Endothelial cell (in vitro differentiated cells): ENCODE measurements at regions not wholly inside any gene's neighbourhood (a gene's known extent, or its start where the extent isn't known, plus 50 kb on each side); places are given as distances from the start of the nearest gene placed in this dataset.

Experiments used
- DNase-seq: peaks from one replicate; pipeline ENCODE4 v3.0.0; 2021; ENCODE audit warnings: low spot score
- H3K27ac Mint-ChIP-seq: one replicate; pipeline ENCODE4 v1.8.0; 2021; ENCODE audit warnings: mixed read lengths, inconsistent platforms; ENCODE audit not compliant: unreplicated experiment
- H3K27me3 Mint-ChIP-seq: one replicate; pipeline ENCODE4 v1.8.0; 2021; ENCODE audit warnings: mild to moderate bottlenecking, moderate library complexity, mixed read lengths, inconsistent platforms; ENCODE audit not compliant: unreplicated experiment
- H3K36me3 Mint-ChIP-seq: one replicate; pipeline ENCODE4 v1.8.0; 2021; ENCODE audit warnings: mild to moderate bottlenecking, low read depth, mixed read lengths, inconsistent platforms; ENCODE audit not compliant: unreplicated experiment
- H3K4me1 Mint-ChIP-seq: one replicate; pipeline ENCODE4 v1.8.0; 2021; ENCODE audit warnings: mild to moderate bottlenecking, mixed read lengths, inconsistent platforms; ENCODE audit not compliant: unreplicated experiment
- H3K4me3 Mint-ChIP-seq: one replicate; pipeline ENCODE4 v1.8.0; 2021; ENCODE audit warnings: mild to moderate bottlenecking, mixed read lengths, inconsistent platforms; ENCODE audit not compliant: unreplicated experiment
- H3K9me3 Mint-ChIP-seq: one replicate; pipeline ENCODE4 v1.8.0; 2021; ENCODE audit warnings: mixed read lengths, inconsistent platforms; ENCODE audit not compliant: unreplicated experiment
- TF ChIP-seq, protein P1 (sequence below): fragments of 200-600 bp; sonication (generic); IDR thresholded peaks from one replicate; pipeline ENCODE4 v1.5.0; 2021; ENCODE audit warnings: antibody characterized with exemption; ENCODE audit not compliant: unreplicated experiment

DNA sequence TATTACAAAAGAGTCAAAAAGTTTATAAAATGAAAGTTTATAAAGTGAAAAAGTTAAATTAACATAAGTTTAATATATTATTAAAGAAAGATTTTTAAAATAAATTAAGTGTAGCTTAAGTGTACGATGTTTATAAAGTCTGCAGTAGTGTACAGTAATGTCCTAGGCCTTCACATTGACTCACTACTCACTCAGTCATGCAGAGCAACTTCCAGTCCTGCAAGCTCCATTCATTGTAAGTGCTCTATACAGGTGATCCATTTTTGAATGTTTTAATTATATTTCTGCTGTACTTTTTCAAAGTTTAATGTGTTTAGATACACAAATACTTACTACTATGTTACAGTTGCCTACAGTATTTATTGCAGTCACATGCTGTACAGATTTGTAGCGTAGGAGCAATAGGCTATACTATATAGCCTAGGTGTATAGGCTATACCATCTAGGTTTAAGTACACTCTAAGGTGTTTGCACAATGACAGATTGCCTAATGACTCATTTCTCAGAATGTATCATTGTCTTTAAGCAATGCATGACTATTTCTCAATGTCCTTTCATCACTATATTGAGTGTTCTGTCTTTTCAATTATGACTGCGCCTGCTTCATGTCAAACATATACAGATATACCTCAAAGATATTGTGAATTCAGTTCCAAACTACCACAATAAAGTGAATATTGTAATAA is 1110.3 kb upstream of the MAP3K7 start:
- H3K27me3 Mint-ChIP-seq: no peaks in the 10 kb centered on the region
- DNase-seq: no peak
- H3K4me1 Mint-ChIP-seq: no peaks in the 10 kb centered on the region
- TF ChIP-seq, protein P1, sequence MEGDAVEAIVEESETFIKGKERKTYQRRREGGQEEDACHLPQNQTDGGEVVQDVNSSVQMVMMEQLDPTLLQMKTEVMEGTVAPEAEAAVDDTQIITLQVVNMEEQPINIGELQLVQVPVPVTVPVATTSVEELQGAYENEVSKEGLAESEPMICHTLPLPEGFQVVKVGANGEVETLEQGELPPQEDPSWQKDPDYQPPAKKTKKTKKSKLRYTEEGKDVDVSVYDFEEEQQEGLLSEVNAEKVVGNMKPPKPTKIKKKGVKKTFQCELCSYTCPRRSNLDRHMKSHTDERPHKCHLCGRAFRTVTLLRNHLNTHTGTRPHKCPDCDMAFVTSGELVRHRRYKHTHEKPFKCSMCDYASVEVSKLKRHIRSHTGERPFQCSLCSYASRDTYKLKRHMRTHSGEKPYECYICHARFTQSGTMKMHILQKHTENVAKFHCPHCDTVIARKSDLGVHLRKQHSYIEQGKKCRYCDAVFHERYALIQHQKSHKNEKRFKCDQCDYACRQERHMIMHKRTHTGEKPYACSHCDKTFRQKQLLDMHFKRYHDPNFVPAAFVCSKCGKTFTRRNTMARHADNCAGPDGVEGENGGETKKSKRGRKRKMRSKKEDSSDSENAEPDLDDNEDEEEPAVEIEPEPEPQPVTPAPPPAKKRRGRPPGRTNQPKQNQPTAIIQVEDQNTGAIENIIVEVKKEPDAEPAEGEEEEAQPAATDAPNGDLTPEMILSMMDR: no peak
- no peak overlapping the region for H3K4me3 Mint-ChIP-seq
- no peaks in the 10 kb centered on the region for H3K36me3 Mint-ChIP-seq
- H3K27ac Mint-ChIP-seq: no peak overlapping the region
- no peaks in the 10 kb centered on the region for H3K9me3 Mint-ChIP-seq

DNA sequence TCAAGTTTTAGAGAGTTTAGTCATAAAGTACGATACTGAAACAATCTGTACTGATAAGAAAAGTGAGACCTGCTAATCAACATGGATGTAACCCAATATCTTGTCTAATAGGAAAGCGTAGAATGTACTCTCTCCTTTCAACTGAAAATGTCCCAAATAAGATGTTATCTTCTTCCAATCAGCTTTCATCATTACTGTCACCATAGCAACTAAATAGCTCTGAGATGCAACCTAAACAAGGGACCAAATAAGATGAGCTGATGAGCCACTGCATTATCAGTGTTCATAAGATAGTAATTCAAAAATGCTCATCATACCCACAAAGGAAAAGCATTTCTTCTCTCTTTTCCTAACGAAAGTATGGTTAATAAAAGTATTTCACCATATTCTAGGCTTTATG is 1108.3 kb upstream of the MAP3K7 start:
- H3K4me3 Mint-ChIP-seq: no peak overlapping the region
- no peaks in the 10 kb centered on the region for H3K9me3 Mint-ChIP-seq
- TF ChIP-seq, protein P1: no peak
- no peak overlapping the region for H3K27ac Mint-ChIP-seq
- no peaks in the 10 kb centered on the region for H3K27me3 Mint-ChIP-seq
- no peaks in the 10 kb centered on the region for H3K4me1 Mint-ChIP-seq
- no peak for DNase-seq
- no peaks in the 10 kb centered on the region for H3K36me3 Mint-ChIP-seq

DNA sequence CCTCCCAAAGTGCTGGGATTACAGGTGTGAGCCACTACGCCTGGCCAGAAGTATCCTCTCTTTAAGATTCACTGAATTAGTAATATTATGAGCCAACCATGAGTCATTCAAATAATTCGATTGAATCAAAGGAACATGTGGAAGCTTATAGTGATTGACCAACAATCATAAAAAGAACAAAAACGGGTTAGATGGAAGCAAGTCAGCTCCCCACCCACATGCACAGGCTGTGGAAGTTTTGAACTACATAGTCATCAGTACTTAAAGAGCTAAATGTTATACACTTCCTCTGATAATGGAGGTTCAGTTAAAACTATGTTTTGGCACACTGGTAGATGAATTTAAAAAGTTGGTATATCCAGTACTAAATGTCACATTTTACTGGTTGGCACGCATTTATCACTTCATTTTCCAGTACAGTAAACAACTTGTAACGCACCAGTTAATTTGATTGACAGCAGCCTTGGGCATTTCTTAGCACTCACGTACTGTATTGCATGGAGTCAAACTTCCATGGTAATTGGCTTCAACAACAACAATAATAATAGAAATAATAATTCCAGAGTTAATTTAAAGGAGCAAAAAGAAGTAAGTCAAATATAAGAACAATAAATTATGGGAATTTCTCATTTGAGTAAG is 1107.3 kb upstream of the MAP3K7 start:
- Mint-ChIP-seq H3K4me3 (no peak overlapping the region), H3K36me3 (no peaks in the 10 kb centered on the region)

DNA sequence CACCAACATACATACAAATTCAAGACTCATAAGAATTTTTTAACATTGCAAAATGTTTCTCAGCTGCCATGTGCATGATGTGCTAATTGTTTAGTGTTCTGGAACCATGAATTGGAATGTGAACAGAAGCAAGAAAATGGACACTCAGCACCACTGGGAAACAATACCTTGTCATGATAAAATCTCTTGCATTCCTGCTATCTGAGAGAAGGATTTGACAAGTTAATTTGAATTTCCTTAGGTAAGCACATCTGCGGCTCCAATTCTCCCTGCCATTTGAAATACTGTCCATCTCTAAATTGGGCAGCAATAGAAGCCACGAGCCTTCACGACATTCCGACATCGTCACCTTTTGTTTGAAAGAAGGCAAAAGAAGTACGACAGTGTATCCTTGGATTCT is 1104.6 kb upstream of the MAP3K7 start:
- Mint-ChIP-seq H3K4me3 (no peak overlapping the region), H3K4me1 (no peaks in the 10 kb centered on the region)

More for the DNA sequence above, 1107.3 kb upstream of the MAP3K7 start:
- H3K27me3 Mint-ChIP-seq: no peaks in the 10 kb centered on the region
- no peaks in the 10 kb centered on the region for H3K9me3 Mint-ChIP-seq
- H3K27ac Mint-ChIP-seq: no peak overlapping the region
- TF ChIP-seq, protein P1: no peak
- no peaks in the 10 kb centered on the region for H3K4me1 Mint-ChIP-seq
- DNase-seq: no peak

DNA sequence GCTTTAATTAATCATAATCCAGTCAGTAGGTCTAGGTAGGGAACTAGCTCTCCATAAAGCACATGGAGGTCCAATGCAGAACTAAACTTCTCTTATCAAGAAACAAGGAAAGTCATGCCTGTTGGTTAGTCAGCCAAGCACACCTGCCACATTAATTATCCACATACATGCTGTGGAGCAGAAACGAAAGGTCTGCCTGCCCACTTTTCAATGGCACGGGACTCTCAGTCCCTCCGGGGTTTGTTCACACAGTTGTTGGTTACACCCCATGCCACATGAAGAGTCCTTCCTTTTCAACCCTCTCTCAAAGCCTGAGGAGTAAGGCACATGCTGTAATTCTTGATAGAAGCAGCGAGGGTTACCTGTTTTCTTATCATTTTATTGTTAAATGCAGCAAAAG is 1096.4 kb upstream of the MAP3K7 start:
- DNase-seq: no peak
- no peaks in the 10 kb centered on the region for H3K36me3 Mint-ChIP-seq
- no peak overlapping the region for H3K4me3 Mint-ChIP-seq
- H3K27ac Mint-ChIP-seq: no peak overlapping the region
- TF ChIP-seq, protein P1: no peak
- H3K9me3 Mint-ChIP-seq: no peaks in the 10 kb centered on the region
- H3K4me1 Mint-ChIP-seq: peaks cover 6% of the 10 kb centered on the region
- H3K27me3 Mint-ChIP-seq: no peaks in the 10 kb centered on the region

More for the DNA sequence above, 1104.6 kb upstream of the MAP3K7 start:
- Mint-ChIP-seq H3K27ac (no peak overlapping the region), H3K27me3 (no peaks in the 10 kb centered on the region), H3K36me3 (no peaks in the 10 kb centered on the region), H3K9me3 (no peaks in the 10 kb centered on the region)
- DNase-seq: no peak
- TF ChIP-seq, protein P1: no peak
